Mesendoderm (in vitro differentiated cells): ENCODE measurements at regions not wholly inside any gene's neighbourhood (a gene's known extent, or its start where the extent isn't known, plus 50 kb on each side); places are given as distances from the start of the nearest gene placed in this dataset.
"Not testable (repeated sequence)": the region's sequence is repeated elsewhere in the genome, so short reads cannot be mapped to it uniquely, and the experiment has no call there.

Source experiments
- DNase-seq: peaks from one replicate; pipeline ENCODE4 v3.0.0; 2013
- H2AK5ac ChIP-seq: 2 replicates; pipeline ENCODE4 v1.6.1; 2013; ENCODE audit warnings: low read length, inconsistent platforms
- H2BK120ac ChIP-seq: 2 replicates; pipeline ENCODE4 v1.6.1; 2013; ENCODE audit warnings: low read depth, mild to moderate bottlenecking, low read length, moderate library complexity, mixed read lengths
- H2BK15ac ChIP-seq: replicated peaks from 2 replicates; pipeline ENCODE4 v1.6.1; 2013; ENCODE audit warnings: low read depth, mild to moderate bottlenecking, moderate library complexity
- H2BK5ac ChIP-seq: 2 replicates; pipeline ENCODE4 v1.6.1; 2013; ENCODE audit warnings: low read length, inconsistent platforms
- H3K18ac ChIP-seq: 2 replicates; pipeline ENCODE4 v1.6.1; 2013; ENCODE audit warnings: mild to moderate bottlenecking, low read length, mixed read lengths
- H3K23ac ChIP-seq: one replicate; pipeline ENCODE4 v1.6.1; 2013; ENCODE audit warnings: low read length
- H3K27ac ChIP-seq: 2 replicates; pipeline ENCODE4 v1.5.1; 2013; ENCODE audit warnings: low read depth, mild to moderate bottlenecking, inconsistent platforms, low read length, moderate library complexity
- H3K27me3 ChIP-seq: 2 replicates; pipeline ENCODE4 v1.6.1; 2013; ENCODE audit warnings: low read length, control low read depth, mild to moderate bottlenecking, inconsistent platforms; ENCODE audit not compliant: insufficient read depth, poor library complexity
- H3K36me3 ChIP-seq: 2 replicates; pipeline ENCODE4 v1.6.1; 2013; ENCODE audit warnings: low read length, inconsistent platforms; ENCODE audit not compliant: control insufficient read depth, insufficient read depth
- H3K4ac ChIP-seq: one replicate; pipeline ENCODE4 v1.6.1; 2013; ENCODE audit warnings: low read depth, mild to moderate bottlenecking, low read length, moderate library complexity
- H3K4me1 ChIP-seq: 2 replicates; pipeline ENCODE4 v1.6.1; 2013; ENCODE audit warnings: low read depth, low read length, inconsistent platforms; ENCODE audit not compliant: control insufficient read depth
- H3K4me2 ChIP-seq: 2 replicates; pipeline ENCODE4 v1.6.1; 2013; ENCODE audit warnings: low read length
- H3K4me3 ChIP-seq: 2 replicates; pipeline ENCODE4 v1.5.1; 2013; ENCODE audit warnings: mild to moderate bottlenecking, low read length
- H3K56ac ChIP-seq: one replicate; pipeline ENCODE4 v1.6.1; 2013; ENCODE audit warnings: low read length
- H3K79me1 ChIP-seq: 2 replicates; pipeline ENCODE4 v1.6.1; 2013; ENCODE audit warnings: low read length, inconsistent platforms
- H3K79me2 ChIP-seq: 2 replicates; pipeline ENCODE4 v1.6.1; 2013; ENCODE audit warnings: mild to moderate bottlenecking, low read length; ENCODE audit not compliant: control insufficient read depth, insufficient read depth
- H3K9ac ChIP-seq: 2 replicates; pipeline ENCODE4 v1.6.1; 2013; ENCODE audit warnings: low read length, inconsistent platforms
- H4K5ac ChIP-seq: one replicate; pipeline ENCODE4 v1.6.1; 2013; ENCODE audit warnings: low read length
- H4K8ac ChIP-seq: one replicate; pipeline ENCODE4 v1.6.1; 2013; ENCODE audit warnings: low read depth, mild to moderate bottlenecking, control low read depth, low read length, moderate library complexity
- WGBS: extraction: QIAGEN DNeasy Blood & Tissue Kit; methylation state at CpG from one replicate; pipeline ENCODE4 v1.1.7; 2013; ENCODE audit warnings: low lambda C conversion rate, missing lambda C conversion rate; ENCODE audit not compliant: insufficient coverage; ENCODE audit errors: extremely low coverage; 5-methylcytosine and 5-hydroxymethylcytosine counted together

GRCh38 chr4:114423582-114423981, 175.0 kb upstream of the UGT8 start:
- no peak overlapping the region for H3K56ac ChIP-seq
- no peak overlapping the region for H2BK5ac ChIP-seq
- no peak overlapping the region for H3K9ac ChIP-seq
- H2AK5ac ChIP-seq: no peak overlapping the region
- H4K8ac ChIP-seq: no peak overlapping the region
- no peak overlapping the region for H2BK120ac ChIP-seq
- H3K79me2 ChIP-seq: no peaks in the 10 kb centered on the region
- H3K4me3 ChIP-seq: no peak overlapping the region
- no peak overlapping the region for H3K27ac ChIP-seq
- DNase-seq: no peak
- H2BK15ac ChIP-seq: no peak overlapping the region
- H3K4ac ChIP-seq: no peak overlapping the region
- H3K4me1 ChIP-seq: no peaks in the 10 kb centered on the region
- H3K23ac ChIP-seq: no peak overlapping the region
- H3K79me1 ChIP-seq: no peaks in the 10 kb centered on the region
- H3K27me3 ChIP-seq: no peaks in the 10 kb centered on the region
- WGBS: no CpG with 5 or more reads among the region's 3 CpGs
- H4K5ac ChIP-seq: no peak overlapping the region
- H3K18ac ChIP-seq: no peak overlapping the region
- no peak overlapping the region for H3K4me2 ChIP-seq
- H3K36me3 ChIP-seq: no peaks in the 10 kb centered on the region

- Histone ChIP-seq H3K4me3 (no peak overlapping the region), H3K79me2 (no peaks in the 10 kb centered on the region), H4K5ac (no peak overlapping the region), H3K4me1 (no peaks in the 10 kb centered on the region), H4K8ac (no peak overlapping the region), H2AK5ac (no peak overlapping the region), H3K23ac (no peak overlapping the region), H3K56ac (no peak overlapping the region), H3K36me3 (no peaks in the 10 kb centered on the region), H3K9ac (no peak overlapping the region), H2BK15ac (no peak overlapping the region), H3K4ac (no peak overlapping the region), H3K27me3 (no peaks in the 10 kb centered on the region), H3K18ac (no peak overlapping the region), H3K79me1 (no peaks in the 10 kb centered on the region), H3K27ac (no peak overlapping the region), H2BK120ac (no peak overlapping the region), H2BK5ac (no peak overlapping the region), H3K4me2 (no peak overlapping the region)
- DNase-seq: no peak
- no CpG with 5 or more reads among the region's 1 CpG for WGBS
Measured at GRCh38 chr4:114435116-114435515, 163.5 kb upstream of the UGT8 start.

GRCh38 chr4:114442856-114443255, 155.8 kb upstream of the UGT8 start:
- no peak overlapping the region for H2BK120ac ChIP-seq
- H2BK5ac ChIP-seq: no peak overlapping the region
- H3K4me2 ChIP-seq: no peak overlapping the region
- no peak overlapping the region for H4K8ac ChIP-seq
- H3K18ac ChIP-seq: no peak overlapping the region
- no peak overlapping the region for H3K9ac ChIP-seq
- no peaks in the 10 kb centered on the region for H3K79me2 ChIP-seq
- no peak overlapping the region for H3K4ac ChIP-seq
- no peak overlapping the region for H3K4me3 ChIP-seq
- H3K23ac ChIP-seq: no peak overlapping the region
- no peaks in the 10 kb centered on the region for H3K79me1 ChIP-seq
- H3K27ac ChIP-seq: no peak overlapping the region
- DNase-seq: no peak
- H2BK15ac ChIP-seq: no peak overlapping the region
- no CpG with 5 or more reads among the region's 3 CpGs for WGBS
- no peaks in the 10 kb centered on the region for H3K27me3 ChIP-seq
- H3K36me3 ChIP-seq: no peaks in the 10 kb centered on the region
- no peak overlapping the region for H4K5ac ChIP-seq
- H3K56ac ChIP-seq: no peak overlapping the region
- H2AK5ac ChIP-seq: no peak overlapping the region
- no peaks in the 10 kb centered on the region for H3K4me1 ChIP-seq

- Histone ChIP-seq H3K56ac (no peak overlapping the region), H3K18ac (no peak overlapping the region), H2BK5ac (no peak overlapping the region), H2BK15ac (no peak overlapping the region), H3K36me3 (no peaks in the 10 kb centered on the region), H3K27ac (no peak overlapping the region), H3K79me1 (no peaks in the 10 kb centered on the region), H3K4me2 (no peak overlapping the region), H3K4me1 (no peaks in the 10 kb centered on the region), H3K4me3 (no peak overlapping the region), H3K79me2 (no peaks in the 10 kb centered on the region), H4K8ac (no peak overlapping the region), H4K5ac (no peak overlapping the region), H2BK120ac (no peak overlapping the region), H2AK5ac (no peak overlapping the region), H3K27me3 (no peaks in the 10 kb centered on the region), H3K4ac (no peak overlapping the region), H3K23ac (no peak overlapping the region), H3K9ac (no peak overlapping the region)
- no peak for DNase-seq
- no CpG with 5 or more reads among the region's 1 CpG for WGBS
Measured at GRCh38 chr4:114444211-114444610, 154.4 kb upstream of the UGT8 start.

- not testable (repeated sequence) for H4K8ac ChIP-seq, H3K9ac ChIP-seq, H2BK120ac ChIP-seq, H3K36me3 ChIP-seq, H3K23ac ChIP-seq, H2BK15ac ChIP-seq, H3K27me3 ChIP-seq, H3K27ac ChIP-seq, H3K4me2 ChIP-seq, H4K5ac ChIP-seq, H2BK5ac ChIP-seq, H2AK5ac ChIP-seq, H3K4ac ChIP-seq, H3K4me3 ChIP-seq, H3K18ac ChIP-seq, H3K4me1 ChIP-seq, H3K79me2 ChIP-seq, H3K79me1 ChIP-seq, DNase-seq
- peak overlapping the region; percentile 60 for H3K56ac ChIP-seq
Measured at GRCh38 chr4:114447963-114448516, 150.6 kb upstream of the UGT8 start.

GRCh38 chr4:114458728-114459127, 139.9 kb upstream of the UGT8 start:
- no CpG with 5 or more reads among the region's 2 CpGs for WGBS

More at GRCh38 chr4:114458728-114459127, 139.9 kb upstream of the UGT8 start:
- H2AK5ac ChIP-seq: no peak overlapping the region
- H4K5ac ChIP-seq: no peak overlapping the region
- H2BK120ac ChIP-seq: no peak overlapping the region
- no peak overlapping the region for H3K18ac ChIP-seq
- no peaks in the 10 kb centered on the region for H3K4me1 ChIP-seq
- H3K36me3 ChIP-seq: no peaks in the 10 kb centered on the region
- no peak overlapping the region for H3K4ac ChIP-seq
- no peak overlapping the region for H3K56ac ChIP-seq
- H3K27me3 ChIP-seq: no peaks in the 10 kb centered on the region
- no peak for DNase-seq
- no peak overlapping the region for H2BK5ac ChIP-seq
- H3K9ac ChIP-seq: no peak overlapping the region
- no peaks in the 10 kb centered on the region for H3K79me2 ChIP-seq
- H3K27ac ChIP-seq: no peak overlapping the region
- H3K4me2 ChIP-seq: no peak overlapping the region
- H3K79me1 ChIP-seq: no peaks in the 10 kb centered on the region
- no peak overlapping the region for H4K8ac ChIP-seq
- H3K23ac ChIP-seq: no peak overlapping the region
- H3K4me3 ChIP-seq: no peak overlapping the region
- H2BK15ac ChIP-seq: no peak overlapping the region
